Spinal cord (tissue), 9 donors: ENCODE measurements at regions not wholly inside any gene's neighbourhood (a gene's known extent, or its start where the extent isn't known, plus 50 kb on each side); places are given as distances from the start of the nearest gene placed in this dataset.
"Not testable (repeated sequence)": the region's sequence is repeated elsewhere in the genome, so short reads cannot be mapped to it uniquely, and the experiment has no call there.

ENCODE experiments used
- DNase-seq, 6 donors: peaks; one replicate each; pipeline versions ENCODE4 v3.0.0 to v3.0.0-alpha.2; 2013 to 2015; ENCODE audit warnings: low spot score in 6 of 6, low read depth in 4 of 6
- H3K27ac ChIP-seq: one replicate; pipeline ENCODE4 v1.5.1; 2013; ENCODE audit warnings: low read depth, low read length, control low read depth
- H3K27me3 ChIP-seq: one replicate; pipeline ENCODE4 v1.6.1; 2013; ENCODE audit warnings: low read length; ENCODE audit not compliant: control insufficient read depth, insufficient read depth
- H3K36me3 ChIP-seq: one replicate; pipeline ENCODE4 v1.6.1; 2013; ENCODE audit warnings: low read length; ENCODE audit not compliant: control insufficient read depth, insufficient read depth
- H3K4me1 ChIP-seq: one replicate; pipeline ENCODE4 v1.6.1; 2013; ENCODE audit warnings: low read length; ENCODE audit not compliant: control insufficient read depth, insufficient read depth
- H3K4me3 ChIP-seq: one replicate; pipeline ENCODE4 v1.5.1; 2013; ENCODE audit warnings: low read depth, low read length, control low read depth
- H3K9me3 ChIP-seq: one replicate; pipeline ENCODE4 v1.6.1; 2013; ENCODE audit warnings: low read length; ENCODE audit not compliant: control insufficient read depth, insufficient read depth
- WGBS: methylation state at CpG from one replicate; pipeline ENCODE4 v1.1.5; 2013; ENCODE audit warnings: missing lambda C conversion rate; ENCODE audit not compliant: insufficient coverage; 5-methylcytosine and 5-hydroxymethylcytosine counted together
- donor health status: healthy.

DNA sequence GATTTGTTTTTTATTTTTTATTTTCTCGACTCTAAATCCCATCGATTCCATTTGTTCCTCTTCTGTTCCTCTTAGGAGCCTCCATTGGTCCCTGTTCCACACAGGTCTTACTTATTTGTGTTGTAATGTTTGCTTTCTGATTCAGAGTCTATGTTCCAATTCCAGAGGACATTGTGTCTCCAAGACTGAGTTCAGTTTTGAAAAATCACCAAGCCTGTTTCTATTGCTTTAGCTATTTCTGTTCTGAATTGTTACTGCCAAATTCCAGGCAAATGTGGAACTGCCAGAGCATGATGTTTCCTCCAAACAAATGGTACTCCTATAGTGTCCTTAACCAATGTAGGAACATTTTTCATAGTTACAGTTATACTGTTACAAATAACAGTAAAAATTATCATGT lies 270.9 kb upstream of the SPTLC3 start:
- Histone ChIP-seq H3K4me1 (no peaks in the 10 kb centered on the region), H3K27ac (no peak overlapping the region), H3K36me3 (no peaks in the 10 kb centered on the region), H3K4me3 (no peak overlapping the region), H3K27me3 (no peaks in the 10 kb centered on the region), H3K9me3 (no peaks in the 10 kb centered on the region)
- no peak for DNase-seq
- WGBS, result no CpG with 5 or more reads among the region's 2 CpGs

DNA sequence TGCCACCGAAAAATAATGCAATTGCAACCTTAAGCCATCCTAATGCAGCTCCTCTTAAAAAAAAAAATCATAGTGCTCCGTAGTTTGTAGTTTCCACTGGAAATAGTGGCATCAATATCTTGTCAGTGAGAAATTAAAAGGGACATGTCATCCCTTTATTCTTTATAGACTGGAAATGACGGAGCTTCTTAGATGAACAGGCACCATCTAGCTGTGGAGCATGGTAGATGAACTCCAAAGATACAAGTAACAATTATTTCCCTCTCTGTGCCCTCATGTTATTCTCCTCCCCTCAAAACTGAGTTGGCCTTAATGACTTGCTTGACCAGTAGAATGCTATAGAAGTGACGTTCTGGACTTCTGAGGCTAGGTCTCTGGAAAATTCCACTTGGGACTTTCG lies 268.1 kb upstream of the SPTLC3 start:
- H3K4me1 ChIP-seq, result no peaks in the 10 kb centered on the region
- no peak overlapping the region for H3K27ac ChIP-seq
- 90% methylated on average over 1 of the region's 5 CpGs for WGBS
- no peaks in the 10 kb centered on the region for H3K36me3 ChIP-seq
- H3K4me3 ChIP-seq, result no peak overlapping the region
- H3K9me3 ChIP-seq, result no peaks in the 10 kb centered on the region
- no peak for DNase-seq
- no peaks in the 10 kb centered on the region for H3K27me3 ChIP-seq

DNA sequence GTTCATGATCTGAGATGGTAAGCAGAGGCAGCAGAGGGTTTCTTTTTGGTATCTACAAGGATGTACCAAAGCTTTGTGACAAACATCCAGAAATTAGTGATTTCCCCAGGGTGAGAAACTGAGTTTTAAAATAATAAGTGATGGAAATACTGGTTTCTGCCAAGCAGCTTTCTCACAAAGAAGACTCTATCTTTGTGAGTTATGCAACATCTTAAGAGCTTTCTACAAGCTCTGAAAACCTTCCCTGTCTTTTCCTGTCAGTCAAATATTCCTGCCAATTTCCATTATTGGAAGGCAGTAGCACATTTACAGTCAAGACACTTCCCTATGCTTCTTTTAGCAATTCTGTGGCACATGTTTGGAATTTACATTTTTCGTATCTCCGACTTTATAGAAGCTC lies 264.7 kb upstream of the SPTLC3 start:
- Histone ChIP-seq H3K9me3 (no peaks in the 10 kb centered on the region), H3K36me3 (no peaks in the 10 kb centered on the region), H3K4me3 (no peak overlapping the region), H3K4me1 (no peaks in the 10 kb centered on the region), H3K27ac (no peak overlapping the region), H3K27me3 (no peaks in the 10 kb centered on the region)
- DNase-seq, result peak in 1 of 6 donors; percentile 51
- no CpG with 5 or more reads among the region's 2 CpGs for WGBS

DNA sequence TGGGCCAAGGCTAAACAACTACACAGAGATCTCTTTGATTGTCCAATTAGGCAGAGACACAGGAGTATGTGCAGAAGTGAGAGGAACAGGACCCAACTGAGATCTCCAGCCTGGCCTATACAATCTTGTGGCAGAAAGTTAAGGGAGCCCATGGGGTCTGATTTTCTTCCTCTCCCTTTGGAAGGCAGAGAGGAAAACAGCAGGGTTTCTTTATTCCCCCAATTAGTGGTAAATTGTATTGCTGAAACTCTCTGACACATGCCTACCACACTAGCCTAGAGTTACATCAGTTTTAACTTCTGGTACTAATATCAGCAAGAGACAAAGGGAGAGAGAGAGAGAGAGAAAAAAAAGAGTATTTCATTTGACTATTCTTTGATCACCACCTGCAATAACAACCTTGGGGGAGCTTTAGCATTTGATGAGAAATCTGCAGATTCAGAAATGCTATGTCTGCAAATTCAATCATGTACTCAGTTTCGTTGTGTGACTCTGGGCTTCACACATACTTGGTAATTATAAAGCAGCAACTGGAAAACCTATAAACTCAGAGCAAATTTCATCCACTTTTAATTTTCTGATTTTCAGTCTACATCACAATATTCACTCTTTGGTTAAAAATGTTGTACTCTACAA lies 260.3 kb upstream of the SPTLC3 start:
- no peaks in the 10 kb centered on the region for H3K27me3 ChIP-seq
- 60% methylated on average over 1 of the region's 1 CpG for WGBS
- H3K27ac ChIP-seq, result no peak overlapping the region
- H3K4me3 ChIP-seq, result no peak overlapping the region
- H3K4me1 ChIP-seq, result no peaks in the 10 kb centered on the region
- H3K36me3 ChIP-seq, result no peaks in the 10 kb centered on the region
- H3K9me3 ChIP-seq, result no peaks in the 10 kb centered on the region
- DNase-seq, result no peak

DNA sequence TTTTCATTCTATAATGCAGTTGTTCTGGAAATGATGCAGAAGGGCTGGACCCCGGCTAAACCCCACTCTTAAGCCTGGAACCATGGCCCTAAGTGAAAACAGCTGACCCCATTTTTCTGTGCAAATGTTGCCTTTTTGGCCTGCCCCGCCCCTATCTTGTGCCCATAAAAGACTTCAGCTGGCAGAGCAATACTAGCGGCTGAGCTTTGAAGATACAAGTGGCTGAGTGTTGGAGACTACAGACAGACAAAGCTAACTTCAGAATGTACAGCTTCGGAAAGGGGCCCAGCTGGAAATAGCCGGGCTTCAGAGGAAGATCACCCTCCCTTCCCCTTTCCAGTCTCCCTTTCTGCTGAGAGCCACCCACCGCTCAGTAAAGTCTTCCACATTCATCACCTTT lies 258.6 kb upstream of the SPTLC3 start:
- H3K27me3 ChIP-seq, result no peaks in the 10 kb centered on the region
- no peak overlapping the region for H3K27ac ChIP-seq
- H3K4me1 ChIP-seq, result no peaks in the 10 kb centered on the region
- no peaks in the 10 kb centered on the region for H3K9me3 ChIP-seq
- WGBS, result 83% methylated on average over 6 of the region's 6 CpGs
- H3K36me3 ChIP-seq, result no peaks in the 10 kb centered on the region
- DNase-seq, result no peak
- H3K4me3 ChIP-seq, result no peak overlapping the region

DNA sequence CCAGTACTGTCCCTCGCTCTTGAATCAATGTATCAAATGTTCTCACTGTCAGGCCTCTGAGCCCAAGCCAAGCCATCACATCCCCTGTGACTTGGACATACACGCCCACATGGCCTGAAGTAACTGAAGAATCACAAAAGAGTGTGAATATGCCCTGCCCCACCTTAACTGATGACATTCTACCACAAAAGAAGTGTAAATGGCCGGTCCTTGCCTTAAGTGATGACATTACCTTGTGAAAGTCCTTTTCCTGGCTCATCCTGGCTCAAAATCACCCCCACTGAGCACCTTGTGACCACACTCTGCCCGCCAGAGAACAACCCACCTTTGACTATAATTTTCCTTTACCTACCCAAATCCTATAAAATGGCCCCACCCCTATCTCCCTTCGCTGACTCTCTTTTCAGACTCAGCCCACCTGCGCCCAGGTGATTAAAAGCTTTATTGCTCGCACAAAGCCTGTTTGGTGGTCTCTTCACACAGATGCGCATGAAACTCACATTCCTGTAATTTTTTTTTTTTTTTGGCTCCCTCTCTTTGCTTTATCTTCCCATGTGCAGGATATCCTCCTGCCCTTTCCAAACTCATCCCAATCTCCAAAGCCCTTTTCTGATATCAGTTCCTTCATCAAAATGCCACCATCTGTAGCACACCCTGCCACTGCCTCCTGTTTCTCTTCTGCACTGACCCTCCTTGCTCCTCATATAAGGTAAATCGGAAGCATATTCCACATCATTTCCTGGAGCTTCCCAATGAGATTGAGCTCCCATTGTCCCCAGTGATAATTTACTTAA lies 255.7 kb upstream of the SPTLC3 start:
- not testable (repeated sequence) for DNase-seq, H3K4me3 ChIP-seq, H3K9me3 ChIP-seq, H3K27ac ChIP-seq, H3K36me3 ChIP-seq, H3K27me3 ChIP-seq, H3K4me1 ChIP-seq
- WGBS, result 93% methylated on average over 8 of the region's 9 CpGs

DNA sequence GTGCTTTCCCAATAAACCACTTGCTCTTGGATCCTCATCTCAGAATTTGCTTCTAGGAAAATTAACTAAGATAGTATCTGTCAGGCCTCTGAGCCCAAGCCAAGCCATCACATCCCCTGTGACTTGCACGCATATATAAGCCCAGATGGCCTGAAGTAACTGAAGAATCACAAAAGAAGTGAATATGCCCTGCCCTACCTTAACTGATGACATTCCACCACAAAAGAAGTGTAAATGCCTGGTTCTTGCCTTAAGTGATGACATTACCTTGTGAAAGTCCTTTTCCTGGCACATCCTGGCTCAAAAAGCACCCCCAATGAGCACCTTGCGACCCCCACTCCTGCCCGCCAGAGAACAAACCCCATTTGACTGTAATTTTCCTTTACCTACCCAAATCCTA lies 255.0 kb upstream of the SPTLC3 start:
- not testable (repeated sequence) for H3K4me3 ChIP-seq, H3K36me3 ChIP-seq, H3K9me3 ChIP-seq, DNase-seq, H3K27me3 ChIP-seq, H3K27ac ChIP-seq, H3K4me1 ChIP-seq
- 100% methylated on average over 1 of the region's 3 CpGs for WGBS

DNA sequence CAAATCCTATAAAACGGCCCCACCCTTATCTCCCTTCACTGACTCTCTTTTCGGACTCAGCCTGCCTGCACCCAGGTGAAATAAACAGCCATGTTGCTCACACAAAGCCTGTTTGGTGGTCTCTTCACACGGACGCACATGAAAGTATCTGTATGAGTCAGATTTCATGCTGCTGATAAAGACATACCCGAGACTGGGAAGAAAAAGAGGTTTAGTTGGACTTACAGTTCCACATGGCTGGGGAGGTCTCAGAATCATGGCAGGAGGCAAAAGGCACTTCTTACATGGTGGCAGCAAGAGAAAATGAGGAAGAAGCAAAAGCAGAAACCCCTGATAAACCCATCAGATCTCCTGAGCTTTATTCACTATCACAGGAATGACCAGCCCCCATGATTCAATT lies 249.3 kb upstream of the SPTLC3 start:
- 90% methylated on average over 3 of the region's 5 CpGs for whole genome bisulfite sequencing
- H3K4me3 ChIP-seq, DNase-seq, H3K27me3 ChIP-seq, H3K27ac ChIP-seq, H3K4me1 ChIP-seq, H3K9me3 ChIP-seq, H3K36me3 ChIP-seq: not testable (repeated sequence)

DNA sequence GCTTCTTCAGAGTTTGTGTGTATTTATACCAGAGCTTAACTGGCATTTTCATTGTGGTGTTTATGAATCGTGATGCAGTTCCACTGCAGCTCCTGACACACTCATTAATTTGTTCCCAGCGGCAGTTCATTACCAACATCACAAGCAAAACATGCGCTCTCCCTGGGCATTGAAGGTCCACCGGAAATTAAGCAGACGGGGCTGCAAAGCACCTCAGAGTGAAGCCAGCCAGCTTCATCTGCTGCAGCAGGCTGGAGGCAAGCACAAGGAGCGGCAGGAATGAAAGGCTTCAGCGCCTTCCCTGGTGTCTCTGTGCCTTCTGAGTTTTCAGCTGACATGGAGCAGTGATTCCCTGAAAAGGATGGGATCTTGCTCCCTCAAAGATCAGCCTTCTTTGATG lies 246.0 kb upstream of the SPTLC3 start:
- Histone ChIP-seq H3K9me3 (no peaks in the 10 kb centered on the region), H3K4me1 (no peaks in the 10 kb centered on the region), H3K27ac (no peak overlapping the region), H3K27me3 (no peaks in the 10 kb centered on the region), H3K36me3 (no peaks in the 10 kb centered on the region), H3K4me3 (no peak overlapping the region)
- 16% methylated on average over 6 of the region's 7 CpGs for WGBS
- DNase-seq, result peak in 3 of 6 donors; percentile 15 to 85 (median 58)

DNA sequence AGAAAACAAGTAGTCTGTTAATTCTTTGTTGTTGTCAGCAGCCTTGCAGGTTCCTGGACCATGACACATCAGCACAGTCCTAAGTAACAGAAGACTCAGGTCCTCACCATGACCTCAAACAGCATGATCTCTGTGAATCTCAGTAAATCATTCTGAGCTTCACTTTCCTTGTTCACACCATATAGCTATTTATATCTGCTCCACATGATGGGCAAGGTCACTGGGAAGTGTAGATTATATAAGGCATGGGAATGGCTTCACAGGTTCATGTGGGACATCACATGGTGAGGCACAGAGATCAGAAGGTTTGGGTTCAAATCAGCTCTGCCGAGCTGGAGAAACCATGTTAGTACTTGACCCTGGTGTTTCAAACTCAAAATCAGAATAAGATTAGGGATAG lies 245.4 kb upstream of the SPTLC3 start:
- H3K27ac ChIP-seq, result no peak overlapping the region
- H3K4me3 ChIP-seq, result no peak overlapping the region
- H3K9me3 ChIP-seq, result no peaks in the 10 kb centered on the region
- H3K36me3 ChIP-seq, result no peaks in the 10 kb centered on the region
- H3K4me1 ChIP-seq, result no peaks in the 10 kb centered on the region
- WGBS, result 100% methylated on average over 1 of the region's 1 CpG
- H3K27me3 ChIP-seq, result no peaks in the 10 kb centered on the region
- DNase-seq, result no peak
